ENCODE measurements at regions not wholly inside any gene's neighbourhood (a gene's known extent, or its start where the extent isn't known, plus 50 kb on each side); places are given as distances from the start of the nearest gene placed in this dataset.

DNA sequence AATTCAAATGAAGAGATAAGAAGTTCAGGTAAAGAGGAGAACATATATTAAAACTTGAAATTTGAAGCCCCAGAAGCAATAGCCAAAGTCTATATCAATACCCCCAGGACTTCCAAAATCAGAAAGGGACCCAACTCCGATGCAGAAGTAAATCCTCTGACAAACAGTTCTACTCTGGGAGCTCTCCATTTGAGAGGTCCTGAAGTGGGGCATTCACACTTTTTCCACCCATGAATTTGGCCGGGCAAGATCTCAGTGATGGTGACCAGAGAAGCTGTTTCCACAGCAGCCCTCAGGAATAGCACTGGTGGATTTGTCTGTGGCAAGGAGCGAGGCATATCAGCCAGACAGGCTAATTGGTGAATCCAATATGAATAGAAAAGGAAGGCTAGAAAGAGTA, 313.6 kb upstream of the MC4R start:
- H3K9me3 ChIP-seq (ENCODE audit: control insufficient read depth, low read length) = peaks cover 21% of the 10 kb centered on the region
- WGBS, 2 experiments (ENCODE audit: insufficient coverage in 1 of 2, insufficient read length in 1 of 2) = 64 to 83% methylated on average over 1 to 3 of the region's 3 CpGs
- peak overlapping the region; percentile 10 for H3K4me3 ChIP-seq (ENCODE audit: low read length)
- H3K36me3 ChIP-seq (ENCODE audit: control insufficient read depth, insufficient read depth, low read length) = no peaks in the 10 kb centered on the region
- Mint-ChIP-seq H3K4me3 (no peak overlapping the region), H3K9me3 (peaks cover 11% of the 10 kb centered on the region), H3K27me3 (ENCODE audit: insufficient read depth) (peaks cover 5% of the 10 kb centered on the region), H3K4me1 (peaks cover 29% of the 10 kb centered on the region), H3K27ac (no peak overlapping the region), H3K36me3 (ENCODE audit: low read depth) (peaks cover 3% of the 10 kb centered on the region)
- H3K9ac ChIP-seq (ENCODE audit: extremely low read depth, low read length, poor library complexity, severe bottlenecking) = no peak overlapping the region
- TF ChIP-seq, protein P1, sequence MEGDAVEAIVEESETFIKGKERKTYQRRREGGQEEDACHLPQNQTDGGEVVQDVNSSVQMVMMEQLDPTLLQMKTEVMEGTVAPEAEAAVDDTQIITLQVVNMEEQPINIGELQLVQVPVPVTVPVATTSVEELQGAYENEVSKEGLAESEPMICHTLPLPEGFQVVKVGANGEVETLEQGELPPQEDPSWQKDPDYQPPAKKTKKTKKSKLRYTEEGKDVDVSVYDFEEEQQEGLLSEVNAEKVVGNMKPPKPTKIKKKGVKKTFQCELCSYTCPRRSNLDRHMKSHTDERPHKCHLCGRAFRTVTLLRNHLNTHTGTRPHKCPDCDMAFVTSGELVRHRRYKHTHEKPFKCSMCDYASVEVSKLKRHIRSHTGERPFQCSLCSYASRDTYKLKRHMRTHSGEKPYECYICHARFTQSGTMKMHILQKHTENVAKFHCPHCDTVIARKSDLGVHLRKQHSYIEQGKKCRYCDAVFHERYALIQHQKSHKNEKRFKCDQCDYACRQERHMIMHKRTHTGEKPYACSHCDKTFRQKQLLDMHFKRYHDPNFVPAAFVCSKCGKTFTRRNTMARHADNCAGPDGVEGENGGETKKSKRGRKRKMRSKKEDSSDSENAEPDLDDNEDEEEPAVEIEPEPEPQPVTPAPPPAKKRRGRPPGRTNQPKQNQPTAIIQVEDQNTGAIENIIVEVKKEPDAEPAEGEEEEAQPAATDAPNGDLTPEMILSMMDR (conservative IDR thresholded peaks at IDR 0.05) = no peak
- DNase-seq = no peak
- H3K27me3 ChIP-seq (ENCODE audit: control insufficient read depth, insufficient read depth, low read length, poor library complexity, severe bottlenecking) = no peaks in the 10 kb centered on the region
- no peak overlapping the region for H3K27ac ChIP-seq (ENCODE audit: low read depth, low read length)
- H3K4me1 ChIP-seq (ENCODE audit: control insufficient read depth, insufficient read depth, low read length) = peaks cover 3% of the 10 kb centered on the region

DNA sequence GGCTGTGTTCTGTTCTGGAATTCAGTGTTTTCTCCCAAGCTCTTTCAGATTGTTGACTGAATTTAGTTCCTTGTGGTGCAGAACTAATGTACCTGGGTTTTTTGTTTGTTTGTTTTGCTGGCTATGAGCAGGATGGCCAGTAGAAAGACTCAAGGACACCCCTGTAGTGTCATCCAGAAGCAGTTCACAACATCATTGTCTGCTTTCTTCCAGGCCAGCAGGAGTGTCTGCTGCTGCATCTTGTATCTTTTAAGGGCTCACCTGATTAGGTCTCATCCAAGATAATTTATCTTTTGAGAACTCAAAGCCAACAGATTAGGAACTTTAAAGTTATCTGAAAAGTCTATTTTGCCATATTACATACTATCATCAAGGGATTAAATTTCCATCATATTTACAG, 318.5 kb upstream of the MC4R start:
- no peaks in the 10 kb centered on the region for H3K36me3 Mint-ChIP-seq (ENCODE audit: low read depth)
- Histone ChIP-seq H3K36me3 (ENCODE audit: control insufficient read depth, insufficient read depth, low read length) (no peaks in the 10 kb centered on the region), H3K4me3 (ENCODE audit: low read length) (no peak overlapping the region), H3K27ac (ENCODE audit: low read depth, low read length) (no peak overlapping the region), H3K9ac (ENCODE audit: extremely low read depth, low read length, poor library complexity, severe bottlenecking) (no peak overlapping the region), H3K9me3 (ENCODE audit: control insufficient read depth, low read length) (no peaks in the 10 kb centered on the region), H3K27me3 (ENCODE audit: control insufficient read depth, insufficient read depth, low read length, poor library complexity, severe bottlenecking) (no peaks in the 10 kb centered on the region), H3K4me1 (ENCODE audit: control insufficient read depth, insufficient read depth, low read length) (peaks cover 7% of the 10 kb centered on the region)
- no peak overlapping the region for H3K4me3 Mint-ChIP-seq
- peaks cover 23% of the 10 kb centered on the region for H3K4me1 Mint-ChIP-seq
- DNase-seq = peak; percentile 59
- peaks cover 6% of the 10 kb centered on the region for H3K27me3 Mint-ChIP-seq (ENCODE audit: insufficient read depth)
- no peak overlapping the region for H3K27ac Mint-ChIP-seq
- TF ChIP-seq, protein P1 (conservative IDR thresholded peaks at IDR 0.05) = no peak
- no peaks in the 10 kb centered on the region for H3K9me3 Mint-ChIP-seq

DNA sequence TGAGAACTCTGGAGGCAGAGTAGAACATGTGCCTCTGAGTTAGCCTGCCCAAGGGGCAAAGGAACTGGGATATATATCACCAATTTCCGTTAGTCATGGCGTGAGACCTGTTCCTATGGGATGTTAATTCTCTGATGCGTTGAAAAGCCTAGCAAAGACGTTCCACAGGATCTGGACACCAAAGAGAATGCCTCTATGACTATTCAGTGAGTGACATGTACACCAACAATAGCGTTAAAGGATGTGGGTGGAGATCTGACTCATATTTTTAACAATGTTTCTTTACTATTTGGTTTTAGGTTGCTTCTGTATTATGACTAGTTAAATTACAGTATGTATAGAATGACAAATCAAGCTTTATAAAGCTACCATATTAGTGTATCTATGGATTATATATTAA, 320.9 kb upstream of the MC4R start:
- no peak overlapping the region for H3K4me3 Mint-ChIP-seq
- no peak overlapping the region for H3K9ac ChIP-seq (ENCODE audit: extremely low read depth, low read length, poor library complexity, severe bottlenecking)
- no peaks in the 10 kb centered on the region for H3K27me3 ChIP-seq (ENCODE audit: control insufficient read depth, insufficient read depth, low read length, poor library complexity, severe bottlenecking)
- no peak for DNase-seq
- no peaks in the 10 kb centered on the region for H3K36me3 Mint-ChIP-seq (ENCODE audit: low read depth)
- no peak overlapping the region for H3K4me3 ChIP-seq (ENCODE audit: low read length)
- TF ChIP-seq, protein P1 (conservative IDR thresholded peaks at IDR 0.05) = no peak
- H3K27ac Mint-ChIP-seq = no peak overlapping the region
- peaks cover 6% of the 10 kb centered on the region for H3K27me3 Mint-ChIP-seq (ENCODE audit: insufficient read depth)
- peaks cover 13% of the 10 kb centered on the region for H3K4me1 Mint-ChIP-seq
- H3K36me3 ChIP-seq (ENCODE audit: control insufficient read depth, insufficient read depth, low read length) = no peaks in the 10 kb centered on the region
- H3K9me3 Mint-ChIP-seq = no peaks in the 10 kb centered on the region
- H3K4me1 ChIP-seq (ENCODE audit: control insufficient read depth, insufficient read depth, low read length) = peaks cover 5% of the 10 kb centered on the region
- 94 to 100% methylated on average over 4 to 5 of the region's 5 CpGs for WGBS, 2 experiments (ENCODE audit: insufficient coverage in 1 of 2, insufficient read length in 1 of 2)
- H3K9me3 ChIP-seq (ENCODE audit: control insufficient read depth, low read length) = no peaks in the 10 kb centered on the region
- H3K27ac ChIP-seq (ENCODE audit: low read depth, low read length) = no peak overlapping the region
